GM12891 (cell line): ENCODE measurements at regions not wholly inside any gene's neighbourhood (a gene's known extent, or its start where the extent isn't known, plus 50 kb on each side); places are given as distances from the start of the nearest gene placed in this dataset.

ENCODE experiments used
- PAX5 ChIP-seq: IDR thresholded peaks from 2 replicates; pipeline ENCODE4 v1.6.1; 2011; ENCODE audit warnings: low read length, moderate library complexity, mild to moderate bottlenecking; ENCODE audit not compliant: insufficient read depth, severe bottlenecking
- POLR2A ChIP-seq: IDR thresholded peaks from 2 replicates; pipeline ENCODE4 v1.6.1; 2011; ENCODE audit warnings: low read depth, low read length, control low read depth
- POLR2AphosphoS5 ChIP-seq: IDR thresholded peaks from 2 replicates; pipeline ENCODE4 v1.6.1; 2011; ENCODE audit warnings: low read depth, low read length, control low read depth
- POU2F2 ChIP-seq: IDR thresholded peaks from 2 replicates; pipeline ENCODE4 v1.6.1; 2011; ENCODE audit warnings: low read depth, mild to moderate bottlenecking, control low read depth, low read length, moderate library complexity
- SPI1 ChIP-seq: IDR thresholded peaks from 2 replicates; pipeline ENCODE4 v1.6.1; 2011; ENCODE audit warnings: low read depth, low read length, control low read depth
- TAF1 ChIP-seq: IDR thresholded peaks from 2 replicates; pipeline ENCODE4 v1.6.1; 2011; ENCODE audit warnings: low read depth, low read length, control low read depth

GRCh38 chr3:40995271-40995670, 204.0 kb upstream of the CTNNB1 start:
- TF ChIP-seq SPI1 (no peak), POLR2A (no peak), TAF1 (no peak), POLR2AphosphoS5 (no peak), PAX5 (no peak), POU2F2 (no peak)
